Right renal pelvis (tissue), 4 donors: ENCODE measurements at regions not wholly inside any gene's neighbourhood (a gene's known extent, or its start where the extent isn't known, plus 50 kb on each side); places are given as distances from the start of the nearest gene placed in this dataset.

Experiments used
- DNase-seq, 4 donors: peaks; one replicate each; pipeline ENCODE4 v3.0.0-alpha.2; 2013; ENCODE audit warnings: low read depth in 4 of 4, low spot score in 3 of 4, missing footprints in 1 of 4

GRCh38 chr1:13965770-13966398 lies 265.9 kb downstream of the PRDM2 start:
- peak; percentile 65 to 74 (median 70) for DNase-seq

GRCh38 chr1:13967707-13968106 lies 267.7 kb downstream of the PRDM2 start:
- DNase-seq = no peak

- no peak for DNase-seq
Measured at GRCh38 chr1:13968361-13968760, 268.4 kb downstream of the PRDM2 start.

GRCh38 chr1:13970631-13971247 lies 270.8 kb downstream of the PRDM2 start:
- no peak for DNase-seq

GRCh38 chr1:13976485-13976884 lies 276.5 kb downstream of the PRDM2 start:
- DNase-seq = no peak

- no peak for DNase-seq
Measured at GRCh38 chr1:13981142-13981541, 281.2 kb downstream of the PRDM2 start.

GRCh38 chr1:13983393-13983792 lies 283.4 kb downstream of the PRDM2 start:
- no peak for DNase-seq

GRCh38 chr1:13990939-13991338 lies 291.0 kb downstream of the PRDM2 start:
- DNase-seq = peak in 3 of 4 donors; percentile 25 to 55 (median 33)

GRCh38 chr1:13992489-13993285 lies 292.7 kb downstream of the PRDM2 start:
- DNase-seq = no peak

GRCh38 chr1:13994386-13994785 lies 294.4 kb downstream of the PRDM2 start:
- DNase-seq = no peak

GRCh38 chr1:13996334-13996733 lies 296.3 kb downstream of the PRDM2 start:
- no peak for DNase-seq

- no peak for DNase-seq
Measured at GRCh38 chr1:14003552-14003951, 303.6 kb downstream of the PRDM2 start.

- no peak for DNase-seq
Measured at GRCh38 chr1:14009582-14009981, 309.6 kb downstream of the PRDM2 start.

- no peak for DNase-seq
Measured at GRCh38 chr1:14010476-14010875, 310.5 kb downstream of the PRDM2 start.

GRCh38 chr1:14011132-14011531 lies 311.1 kb downstream of the PRDM2 start:
- DNase-seq = no peak

- no peak for DNase-seq
Measured at GRCh38 chr1:14011888-14012287, 311.9 kb downstream of the PRDM2 start.

GRCh38 chr1:14014929-14015328 lies 314.9 kb downstream of the PRDM2 start:
- DNase-seq = no peak

GRCh38 chr1:14015917-14016316 lies 315.9 kb downstream of the PRDM2 start:
- DNase-seq = no peak

- peak in 3 of 4 donors; percentile 44 to 52 (median 44) for DNase-seq
Measured at GRCh38 chr1:14017531-14017961, 317.6 kb downstream of the PRDM2 start.

- no peak for DNase-seq
Measured at GRCh38 chr1:14019461-14019860, 319.5 kb downstream of the PRDM2 start.

- DNase-seq = no peak
Measured at GRCh38 chr1:14020006-14020405, 320.0 kb downstream of the PRDM2 start.

- no peak for DNase-seq
Measured at GRCh38 chr1:14027099-14027498, 327.1 kb downstream of the PRDM2 start.
